Heart left ventricle (tissue), 13 donors: ENCODE measurements at regions not wholly inside any gene's neighbourhood (a gene's known extent, or its start where the extent isn't known, plus 50 kb on each side); places are given as distances from the start of the nearest gene placed in this dataset.

Experiments
- POLR2A ChIP-seq, 2 donors: fragments of 450-650 bp; IDR thresholded peaks; one replicate each; pipeline ENCODE4 v1.6.1; 2017; ENCODE audit warnings: antibody characterized with exemption in 2 of 2, mild to moderate bottlenecking in 2 of 2, moderate library complexity in 2 of 2
- TF ChIP-seq, protein P1 (sequence below), 12 donors: fragments of 200-600 bp; sonication (generic) in 4 of 12; IDR thresholded peaks; one replicate each; pipeline versions ENCODE4 v1.5.0 to v1.8.0; 2018 to 2022; ENCODE audit warnings: antibody characterized with exemption in 12 of 12, mild to moderate bottlenecking in 5 of 12
- donor health status: ischemic (EF 13 %, LVEDD 7.1; RV severe dilation, severe dysfunction).
- donor health status: DM: no; HTN: yes; CAD: no.
- donor health status: DM: no; HTN: no; CAD: no.
- donor health status: ischemic (EF 25% LVEDD 6.9; RV normal size, moderate dysfunction).
- donor health status: ischemic (EF 25% LVEDD 5.7; RV mildly dilated, moderate dysfunction).
- donor health status: ischemic (EF 35%, LVEDD 5.7; RV mildly dilated, moderate dysfunction).
- donor health status: nonischemic (EF 11% LVEDD 7.7; RV severe dilation, severe dysfunction).
- donor health status: DM: yes; HTN: yes; CAD: no.
- donor health status: PGD.
- donor health status: ischemic (EF 29% LVEDD 5.4; RV normal size, mild dysfunction).
- donor health status: nonischemic (EF 23%, LVEDD 6.1; RV moderate dilation, normal function).

DNA sequence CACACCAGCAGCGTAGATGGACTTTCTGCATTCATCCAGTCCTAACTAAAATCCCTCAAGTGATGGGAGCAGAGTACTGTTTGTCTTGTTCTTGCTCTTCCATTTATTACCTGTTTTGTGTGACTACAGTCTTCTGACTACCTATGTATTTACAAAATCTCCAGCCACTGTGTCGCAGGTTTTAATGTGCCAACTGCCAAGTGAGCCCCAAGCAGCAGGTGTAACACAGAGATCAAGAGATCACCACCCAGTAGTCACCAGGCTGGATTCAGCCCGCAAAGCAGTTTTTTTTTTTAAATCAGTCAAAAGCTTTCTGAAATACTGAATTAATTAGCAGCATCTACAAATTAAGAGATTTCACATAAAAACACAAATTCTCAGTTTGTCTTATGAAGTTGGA is 724.1 kb upstream of the USP15 start:
- TF ChIP-seq, protein P1, sequence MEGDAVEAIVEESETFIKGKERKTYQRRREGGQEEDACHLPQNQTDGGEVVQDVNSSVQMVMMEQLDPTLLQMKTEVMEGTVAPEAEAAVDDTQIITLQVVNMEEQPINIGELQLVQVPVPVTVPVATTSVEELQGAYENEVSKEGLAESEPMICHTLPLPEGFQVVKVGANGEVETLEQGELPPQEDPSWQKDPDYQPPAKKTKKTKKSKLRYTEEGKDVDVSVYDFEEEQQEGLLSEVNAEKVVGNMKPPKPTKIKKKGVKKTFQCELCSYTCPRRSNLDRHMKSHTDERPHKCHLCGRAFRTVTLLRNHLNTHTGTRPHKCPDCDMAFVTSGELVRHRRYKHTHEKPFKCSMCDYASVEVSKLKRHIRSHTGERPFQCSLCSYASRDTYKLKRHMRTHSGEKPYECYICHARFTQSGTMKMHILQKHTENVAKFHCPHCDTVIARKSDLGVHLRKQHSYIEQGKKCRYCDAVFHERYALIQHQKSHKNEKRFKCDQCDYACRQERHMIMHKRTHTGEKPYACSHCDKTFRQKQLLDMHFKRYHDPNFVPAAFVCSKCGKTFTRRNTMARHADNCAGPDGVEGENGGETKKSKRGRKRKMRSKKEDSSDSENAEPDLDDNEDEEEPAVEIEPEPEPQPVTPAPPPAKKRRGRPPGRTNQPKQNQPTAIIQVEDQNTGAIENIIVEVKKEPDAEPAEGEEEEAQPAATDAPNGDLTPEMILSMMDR (IDR thresholded peaks at IDR 0.05), result no peak
- no peak for TF ChIP-seq POLR2A (IDR thresholded peaks at IDR 0.05)
